Suppressor macrophage (primary cell): ENCODE measurements at regions not wholly inside any gene's neighbourhood (a gene's known extent, or its start where the extent isn't known, plus 50 kb on each side); places are given as distances from the start of the nearest gene placed in this dataset.

ENCODE experiments used
- DNase-seq, 4 experiments: peaks; one replicate each; pipeline ENCODE4 v3.0.0-alpha.2; 2020 to 2022

GRCh38 chr10:124346831-124347230, 71.9 kb downstream of the OAT start:
- no peak for DNase-seq

- DNase-seq: no peak
Measured at GRCh38 chr10:124345521-124345920, 73.2 kb downstream of the OAT start.

GRCh38 chr10:124344931-124345330, 73.8 kb downstream of the OAT start:
- peak; percentile 11 to 60 (median 52) for DNase-seq

GRCh38 chr10:124344266-124344590, 74.5 kb downstream of the OAT start:
- DNase-seq: no peak

GRCh38 chr10:124343351-124344265, 75.1 kb downstream of the OAT start:
- DNase-seq: no peak

GRCh38 chr10:124342821-124343170, 75.9 kb downstream of the OAT start:
- DNase-seq: no peak

GRCh38 chr10:124342136-124342820, 76.4 kb downstream of the OAT start:
- DNase-seq: peak in 2 of 4 experiments; percentile 29 to 30

GRCh38 chr10:124341768-124342135, 77.0 kb downstream of the OAT start:
- peak; percentile 55 to 81 (median 78) for DNase-seq

GRCh38 chr10:124340033-124340760, 78.5 kb downstream of the OAT start:
- DNase-seq: peak in 2 of 4 experiments; percentile 14 to 23

- DNase-seq: peak in 2 of 4 experiments; percentile 23 to 28
Measured at GRCh38 chr10:124339119-124340032, 79.3 kb downstream of the OAT start.

GRCh38 chr10:124338276-124338925, 80.3 kb downstream of the OAT start:
- no peak for DNase-seq

GRCh38 chr10:124336186-124336585, 82.5 kb downstream of the OAT start:
- no peak for DNase-seq

GRCh38 chr10:124333931-124334330, 84.8 kb downstream of the OAT start:
- no peak for DNase-seq

GRCh38 chr10:124332426-124332825, 86.3 kb downstream of the OAT start:
- peak; percentile 58 to 86 (median 75) for DNase-seq

- no peak for DNase-seq
Measured at GRCh38 chr10:124329941-124330340, 88.8 kb downstream of the OAT start.

GRCh38 chr10:124329362-124329761, 89.4 kb downstream of the OAT start:
- DNase-seq: no peak

- DNase-seq: no peak
Measured at GRCh38 chr10:124328477-124329220, 90.1 kb downstream of the OAT start.

- DNase-seq: no peak
Measured at GRCh38 chr10:124325998-124326636, 92.6 kb downstream of the OAT start.

- DNase-seq: peak; percentile 40 to 73 (median 69)
Measured at GRCh38 chr10:124325633-124325914, 93.1 kb downstream of the OAT start.

- DNase-seq: no peak
Measured at GRCh38 chr10:124324856-124325632, 93.7 kb downstream of the OAT start.
